ENCODE measurements at regions not wholly inside any gene's neighbourhood (a gene's known extent, or its start where the extent isn't known, plus 50 kb on each side); places are given as distances from the start of the nearest gene placed in this dataset.
"Not testable (repeated sequence)": the region's sequence is repeated elsewhere in the genome, so short reads cannot be mapped to it uniquely, and the experiment has no call there.

GRCh38 chr1:228945885-228946284 lies 210.6 kb downstream of the RHOU start:
- DNase-seq: no peak

GRCh38 chr1:228949617-228950016 lies 214.3 kb downstream of the RHOU start:
- not testable (repeated sequence) for DNase-seq

- no peak for DNase-seq
Observed at GRCh38 chr1:228953207-228953606, 217.9 kb downstream of the RHOU start.

GRCh38 chr1:228953808-228954207 lies 218.5 kb downstream of the RHOU start:
- DNase-seq: not testable (repeated sequence)

GRCh38 chr1:228955691-228956090 lies 220.4 kb downstream of the RHOU start:
- DNase-seq: no peak

GRCh38 chr1:228956864-228957263 lies 221.6 kb downstream of the RHOU start:
- no peak for DNase-seq

- DNase-seq: no peak
Observed at GRCh38 chr1:228957535-228957934, 222.3 kb downstream of the RHOU start.

GRCh38 chr1:228958121-228958520 lies 222.8 kb downstream of the RHOU start:
- DNase-seq: no peak

GRCh38 chr1:228958741-228959140 lies 223.5 kb downstream of the RHOU start:
- DNase-seq: no peak

- DNase-seq: no peak
Observed at GRCh38 chr1:228960705-228961104, 225.4 kb downstream of the RHOU start.

GRCh38 chr1:228961511-228961910 lies 226.2 kb downstream of the RHOU start:
- no peak for DNase-seq

- DNase-seq: no peak
Observed at GRCh38 chr1:228963795-228964177, 228.5 kb downstream of the RHOU start.

GRCh38 chr1:228964178-228965089 lies 229.2 kb downstream of the RHOU start:
- DNase-seq: no peak

GRCh38 chr1:228968891-228969606 lies 233.8 kb downstream of the RHOU start:
- no peak for DNase-seq

GRCh38 chr1:228969953-228970800 lies 234.9 kb downstream of the RHOU start:
- no peak for DNase-seq

GRCh38 chr1:228972576-228972975 lies 237.3 kb downstream of the RHOU start:
- DNase-seq: no peak

- no peak for DNase-seq
Observed at GRCh38 chr1:228974273-228974672, 239.0 kb downstream of the RHOU start.

- DNase-seq: no peak
Observed at GRCh38 chr1:228975238-228975907, 240.1 kb downstream of the RHOU start.

- DNase-seq: no peak
Observed at GRCh38 chr1:228976316-228976715, 241.0 kb downstream of the RHOU start.

GRCh38 chr1:228977307-228977706 lies 242.0 kb downstream of the RHOU start:
- DNase-seq: no peak

GRCh38 chr1:228977741-228978140 lies 242.5 kb downstream of the RHOU start:
- no peak for DNase-seq

- DNase-seq: no peak
Observed at GRCh38 chr1:228978484-228979324, 243.4 kb downstream of the RHOU start.
